GM12878 (cell line): ENCODE measurements at regions not wholly inside any gene's neighbourhood (a gene's known extent, or its start where the extent isn't known, plus 50 kb on each side); places are given as distances from the start of the nearest gene placed in this dataset.
A peak's percentile ranks its signal among the peaks of the same experiment; 100 is the strongest.

Source experiments
- ATAC-seq: fragments of 200-7000 bp; cut with Tn5 transposase; 3 replicates; pipeline ENCODE4 v1.9.1; 2020; ENCODE audit warnings: mild to moderate bottlenecking, moderate library complexity
- BruUV-seq: library from RNA; stranded (reverse); fragments of 400-500 nt; replicated peaks from 2 replicates; lab custom pipeline; 2021; lab: Mats Ljungman, UMichigan
- CTCF ChIA-PET: fragments of 300-600 bp; sonication (Branson Sonifier 250); formaldehyde crosslinking; extraction: SDS; loops from one replicate; lab custom pipeline; 2021; ENCODE audit warnings: inconsistent platforms; lab: Yijun Ruan, JAX
- POLR2A ChIA-PET: fragments of 350-600 bp; formaldehyde crosslinking; extraction: SDS; loops from one replicate; lab custom pipeline; 2021; ENCODE audit warnings: inconsistent platforms; lab: Charles Lee
- RAD21 ChIA-PET: fragments of 300-600 bp; sonication (Branson Sonifier 250); formaldehyde crosslinking; loops from one replicate; lab custom pipeline; 2023; ENCODE audit warnings: antibody characterized with exemption; ENCODE audit not compliant: unreplicated experiment; lab: Charles Lee
- SMC1A ChIA-PET: fragments of 300-600 bp; sonication (Branson Sonifier 250); formaldehyde crosslinking; loops from one replicate; lab custom pipeline; 2023; ENCODE audit not compliant: unreplicated experiment, uncharacterized antibody; lab: Charles Lee
- DNase-seq: peaks from one replicate; pipeline ENCODE4 v3.0.0-alpha.2; 2011; ENCODE audit warnings: low read depth, low spot score
- FAIRE-seq: peaks from 3 replicates; lab custom pipeline; 2011; peaks lifted over from hg19 to GRCh38; lab: Jason Lieb, UNC
- H2AFZ ChIP-seq: 2 replicates; pipeline ENCODE4 v1.6.0; 2011; ENCODE audit warnings: low read depth, low read length, control low read depth; ENCODE audit not compliant: control insufficient read depth
- H3K27ac ChIP-seq: 2 replicates; pipeline ENCODE4 v1.5.1; 2011; ENCODE audit warnings: control low read depth; ENCODE audit not compliant: control insufficient read depth, insufficient read depth
- H3K27me3 ChIP-seq, 2 experiments: replicated peaks in 1 of 2; 2 replicates each; pipeline versions ENCODE4 v1.6.0 to v1.6.1; 2011; ENCODE audit warnings: low read length in 1 of 2; ENCODE audit not compliant: control insufficient read depth in 2 of 2, insufficient read depth in 2 of 2
- H3K36me3 ChIP-seq, 2 experiments: 2 replicates each; pipeline ENCODE4 v1.5.1; 2011; ENCODE audit warnings: low read length in 1 of 2; ENCODE audit not compliant: control insufficient read depth in 2 of 2, insufficient read depth in 2 of 2
- H3K4me1 ChIP-seq: 2 replicates; pipeline ENCODE4 v1.6.1; 2011; ENCODE audit warnings: mild to moderate bottlenecking, low read length, moderate library complexity, mixed read lengths; ENCODE audit not compliant: control insufficient read depth, insufficient read depth
- H3K4me2 ChIP-seq: 2 replicates; pipeline ENCODE4 v1.6.0; 2011; ENCODE audit warnings: control low read depth; ENCODE audit not compliant: control insufficient read depth, insufficient read depth
- H3K4me3 ChIP-seq: fragments of 200-600 bp; sonication (generic); 2 replicates; pipeline ENCODE4 v1.5.1; 2016
- H3K79me2 ChIP-seq: 2 replicates; pipeline ENCODE4 v1.6.0; 2011; ENCODE audit warnings: low read length; ENCODE audit not compliant: control insufficient read depth, insufficient read depth
- H3K9ac ChIP-seq: 2 replicates; pipeline ENCODE4 v1.8.0; 2011; ENCODE audit warnings: low read length, control low read depth, mixed read lengths; ENCODE audit not compliant: control insufficient read depth, insufficient read depth
- H3K9me3 ChIP-seq: replicated peaks from 3 replicates; pipeline ENCODE4 v1.5.1; 2011; ENCODE audit warnings: mild to moderate bottlenecking, low read length; ENCODE audit not compliant: control insufficient read depth, insufficient read depth
- H4K20me1 ChIP-seq: 2 replicates; pipeline ENCODE4 v1.6.0; 2011; ENCODE audit not compliant: control insufficient read depth, insufficient read depth
- BRCA1 ChIP-seq: IDR thresholded peaks from 2 replicates; pipeline ENCODE4 v1.6.1; 2011; ENCODE audit warnings: low read depth, low read length, improper control_type of control experiment
- CBFB ChIP-seq: IDR thresholded peaks from 2 replicates; pipeline ENCODE4 v1.6.1; 2016; ENCODE audit warnings: antibody characterized with exemption, low read depth
- CBX3 ChIP-seq: fragments of 200-600 bp; sonication (generic); IDR thresholded peaks from 2 replicates; pipeline ENCODE4 v1.6.1; 2016; ENCODE audit warnings: low read depth, borderline replicate concordance
- CHD2 ChIP-seq: IDR thresholded peaks from 2 replicates; pipeline ENCODE4 v1.6.1; 2011; ENCODE audit warnings: low read depth, low read length, improper control_type of control experiment, borderline replicate concordance
- IKZF2 ChIP-seq, 2 experiments: fragments of 450-650 bp; IDR thresholded peaks; 2 replicates each; pipeline ENCODE4 v1.6.1; 2017; ENCODE audit warnings: mild to moderate bottlenecking in 2 of 2, moderate library complexity in 2 of 2
- KAT2A ChIP-seq: conservative IDR thresholded peaks from 2 replicates; pipeline ENCODE4 v1.6.1; 2011; ENCODE audit warnings: low read depth, low read length; ENCODE audit not compliant: control insufficient read depth
- KLF5 ChIP-seq: fragments of 450-650 bp; IDR thresholded peaks from 2 replicates; pipeline ENCODE4 v1.6.1; 2014; ENCODE audit warnings: mild to moderate bottlenecking; ENCODE audit not compliant: partially characterized antibody
- MXI1 ChIP-seq: fragments of 150-350 bp; IDR thresholded peaks from 2 replicates; pipeline ENCODE4 v1.6.1; 2011; ENCODE audit warnings: low read depth, mild to moderate bottlenecking, inconsistent platforms, low read length, improper control_type of control experiment
- NR2C1 ChIP-seq: fragments of 450-650 bp; IDR thresholded peaks from 2 replicates; pipeline ENCODE4 v1.6.1; 2017; ENCODE audit warnings: antibody characterized with exemption, mild to moderate bottlenecking, moderate library complexity
- RUNX3 ChIP-seq: IDR thresholded peaks from 2 replicates; pipeline ENCODE4 v1.6.1; 2012; ENCODE audit warnings: low read length, inconsistent platforms
- SMAD1 ChIP-seq: fragments of 450-650 bp; IDR thresholded peaks from 2 replicates; pipeline ENCODE4 v1.6.1; 2018; ENCODE audit warnings: mild to moderate bottlenecking, low read depth; ENCODE audit not compliant: partially characterized antibody
- SPI1 ChIP-seq: IDR thresholded peaks from 2 replicates; pipeline ENCODE4 v1.6.1; 2011; ENCODE audit warnings: low read depth, mild to moderate bottlenecking, low read length, moderate library complexity, borderline replicate concordance; ENCODE audit not compliant: insufficient read depth
- TCF12 ChIP-seq: IDR thresholded peaks from 2 replicates; pipeline ENCODE4 v1.6.1; 2011; ENCODE audit warnings: low read depth, mild to moderate bottlenecking, low read length
- TCF7 ChIP-seq: IDR thresholded peaks from 2 replicates; pipeline ENCODE4 v1.6.1; 2014; ENCODE audit warnings: antibody characterized with exemption, borderline replicate concordance
- ZNF217 ChIP-seq: fragments of 450-650 bp; IDR thresholded peaks from 2 replicates; pipeline ENCODE4 v1.6.1; 2017; ENCODE audit warnings: antibody characterized with exemption, mild to moderate bottlenecking
- WGBS: methylation state at CpG from one replicate; pipeline ENCODE4 v1.1.6; 2016; ENCODE audit warnings: low lambda C conversion rate; ENCODE audit not compliant: insufficient replicate concordance, insufficient coverage; ENCODE audit errors: missing lambda C conversion rate; 5-methylcytosine and 5-hydroxymethylcytosine counted together
- in situ Hi-C: fragments of 300-500 bp; cut with MboI; formaldehyde crosslinking; loops from 9 replicates; pipeline ENCODE4 v1.14.3; 2018; ENCODE audit warnings: mixed read lengths
- intact Hi-C: fragments of 100-400 bp; cut with micrococcal nuclease; formaldehyde crosslinking; loops from one replicate; pipeline ENCODE4 v1.14.2; 2022; ENCODE audit not compliant: unreplicated experiment
- TF ChIP-seq, protein P1 (sequence below): fragments of 150-350 bp; IDR thresholded peaks from 2 replicates; pipeline ENCODE4 v1.6.1; 2014; ENCODE audit warnings: mild to moderate bottlenecking, low read depth, low read length
- TF ChIP-seq, protein P2 (sequence below): IDR thresholded peaks from 2 replicates; pipeline ENCODE4 v1.6.1; 2012; ENCODE audit warnings: improper control_type of control experiment, low read depth, low read length; ENCODE audit not compliant: insufficient replicate concordance

DNA sequence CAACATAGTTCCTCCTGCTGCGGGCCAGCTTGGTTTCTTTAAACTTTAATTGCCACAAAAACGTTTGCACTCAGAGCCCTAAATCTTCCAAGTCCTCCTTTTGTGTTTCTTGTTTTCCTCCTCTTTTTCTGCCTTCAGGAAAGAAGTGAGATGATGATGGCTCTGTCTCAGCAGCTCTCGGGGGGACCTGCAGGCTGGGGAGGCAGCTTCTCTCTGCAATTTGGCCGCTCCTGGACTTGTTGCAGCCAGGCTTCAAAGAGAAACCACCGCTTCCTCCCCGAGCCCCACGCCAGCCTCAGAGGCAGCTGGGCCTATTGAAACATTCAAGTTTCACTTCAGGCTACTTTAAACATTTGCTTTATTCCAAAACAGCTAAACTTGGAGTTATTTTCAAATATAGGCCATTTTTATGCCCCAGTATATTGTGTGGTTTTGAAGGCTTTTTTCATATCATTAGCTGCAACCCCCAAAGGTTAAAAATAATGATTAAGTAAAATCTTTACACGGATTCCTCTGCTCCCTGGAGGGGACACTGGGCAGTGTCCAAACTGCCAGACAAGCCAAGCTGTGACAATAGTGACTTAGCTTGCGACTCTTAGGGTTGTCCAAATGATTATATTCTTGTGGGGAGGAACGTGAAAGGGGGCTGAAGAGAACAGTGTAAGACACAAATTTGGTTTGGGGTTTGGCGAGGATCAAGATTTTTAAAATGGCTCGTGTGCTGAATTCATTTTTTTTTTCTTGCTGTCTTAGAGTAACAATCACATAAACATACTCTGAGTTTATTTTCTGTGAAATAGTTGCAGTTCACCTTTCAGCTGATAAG is 330.8 kb downstream of the DLEU7 start:
- H4K20me1 ChIP-seq, result no peaks in the 10 kb centered on the region
- SMC1A ChIA-PET, result interaction anchor here (0.6 to 1.8 kb wide), 12 partner anchors 18 to 427 kb away, joined by 3 to 9 read pairs (median 3); no protein-coding TSS in a partner anchor
- no TSS peak for BruUV-seq
- H3K4me1 ChIP-seq, result peaks cover 22% of the 10 kb centered on the region
- ATAC-seq (peak; percentile 97), DNase-seq (no peak), FAIRE-seq (peak; percentile 86)
- peak overlapping the region; percentile 64 for H3K9ac ChIP-seq
- in situ Hi-C loops, result no loop called here
- intact Hi-C loops, result loop anchor here (10.0 kb wide), 1 partner anchor 552 kb away; no protein-coding TSS in a partner anchor
- RAD21 ChIA-PET, result interaction anchor here (0.5 to 1.6 kb wide), 8 partner anchors 19 to 515 kb away, joined by 3 to 7 read pairs (median 4); partner anchors contain the start of gene TRIM13
- peaks cover 0 to 2% of the 10 kb centered on the region in 2 experiments; a peak in 1 of 4 replicates for H3K27me3 ChIP-seq
- peak overlapping the region; percentile 94 for H3K4me2 ChIP-seq
- peak overlapping the region; percentile 72 for H3K27ac ChIP-seq
- CTCF ChIA-PET, result interaction anchor here (1.1 to 2.0 kb wide), 9 partner anchors 9 to 576 kb away, joined by 3 to 7 read pairs (median 6); partner anchors contain the start of gene SPRYD7
- H3K79me2 ChIP-seq, result no peaks in the 10 kb centered on the region
- peak overlapping the region; percentile 81 for H2AFZ ChIP-seq
- 25% methylated on average over 12 of the region's 12 CpGs for WGBS
- H3K36me3 ChIP-seq, result no peaks in the 10 kb centered on the region
- no peaks in the 10 kb centered on the region; the same call in 1 of the 3 replicates for H3K9me3 ChIP-seq
- peak overlapping the region; percentile 53; the same call in 1 of the 2 replicates for H3K4me3 ChIP-seq
- POLR2A ChIA-PET, result interaction anchor here (0.5 to 1.0 kb wide), 2 partner anchors 399 to 1070 kb away, joined by 3 to 4 read pairs; no protein-coding TSS in a partner anchor
- TF ChIP-seq NR2C1 (no peak), CHD2 (no peak), TCF7 (peak; percentile 33; the same call in 1 of the 2 replicates), CBFB (0 out of 2 replicates have a peak, but pooled peaks have one; percentile 12), KLF5 (no peak), RUNX3 (peak; percentile 64), CBX3 (no peak), BRCA1 (no peak), TCF12 (peak; percentile 76; the same call in 1 of the 2 replicates), IKZF2 (IDR thresholded peaks at IDR 0.05) (no peak), SPI1 (peak; percentile 72), ZNF217 (no peak), KAT2A (no peak), SMAD1 (no peak), MXI1 (no peak)
- TF ChIP-seq, protein P1, sequence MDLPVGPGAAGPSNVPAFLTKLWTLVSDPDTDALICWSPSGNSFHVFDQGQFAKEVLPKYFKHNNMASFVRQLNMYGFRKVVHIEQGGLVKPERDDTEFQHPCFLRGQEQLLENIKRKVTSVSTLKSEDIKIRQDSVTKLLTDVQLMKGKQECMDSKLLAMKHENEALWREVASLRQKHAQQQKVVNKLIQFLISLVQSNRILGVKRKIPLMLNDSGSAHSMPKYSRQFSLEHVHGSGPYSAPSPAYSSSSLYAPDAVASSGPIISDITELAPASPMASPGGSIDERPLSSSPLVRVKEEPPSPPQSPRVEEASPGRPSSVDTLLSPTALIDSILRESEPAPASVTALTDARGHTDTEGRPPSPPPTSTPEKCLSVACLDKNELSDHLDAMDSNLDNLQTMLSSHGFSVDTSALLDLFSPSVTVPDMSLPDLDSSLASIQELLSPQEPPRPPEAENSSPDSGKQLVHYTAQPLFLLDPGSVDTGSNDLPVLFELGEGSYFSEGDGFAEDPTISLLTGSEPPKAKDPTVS, result no peak
- TF ChIP-seq, protein P2, sequence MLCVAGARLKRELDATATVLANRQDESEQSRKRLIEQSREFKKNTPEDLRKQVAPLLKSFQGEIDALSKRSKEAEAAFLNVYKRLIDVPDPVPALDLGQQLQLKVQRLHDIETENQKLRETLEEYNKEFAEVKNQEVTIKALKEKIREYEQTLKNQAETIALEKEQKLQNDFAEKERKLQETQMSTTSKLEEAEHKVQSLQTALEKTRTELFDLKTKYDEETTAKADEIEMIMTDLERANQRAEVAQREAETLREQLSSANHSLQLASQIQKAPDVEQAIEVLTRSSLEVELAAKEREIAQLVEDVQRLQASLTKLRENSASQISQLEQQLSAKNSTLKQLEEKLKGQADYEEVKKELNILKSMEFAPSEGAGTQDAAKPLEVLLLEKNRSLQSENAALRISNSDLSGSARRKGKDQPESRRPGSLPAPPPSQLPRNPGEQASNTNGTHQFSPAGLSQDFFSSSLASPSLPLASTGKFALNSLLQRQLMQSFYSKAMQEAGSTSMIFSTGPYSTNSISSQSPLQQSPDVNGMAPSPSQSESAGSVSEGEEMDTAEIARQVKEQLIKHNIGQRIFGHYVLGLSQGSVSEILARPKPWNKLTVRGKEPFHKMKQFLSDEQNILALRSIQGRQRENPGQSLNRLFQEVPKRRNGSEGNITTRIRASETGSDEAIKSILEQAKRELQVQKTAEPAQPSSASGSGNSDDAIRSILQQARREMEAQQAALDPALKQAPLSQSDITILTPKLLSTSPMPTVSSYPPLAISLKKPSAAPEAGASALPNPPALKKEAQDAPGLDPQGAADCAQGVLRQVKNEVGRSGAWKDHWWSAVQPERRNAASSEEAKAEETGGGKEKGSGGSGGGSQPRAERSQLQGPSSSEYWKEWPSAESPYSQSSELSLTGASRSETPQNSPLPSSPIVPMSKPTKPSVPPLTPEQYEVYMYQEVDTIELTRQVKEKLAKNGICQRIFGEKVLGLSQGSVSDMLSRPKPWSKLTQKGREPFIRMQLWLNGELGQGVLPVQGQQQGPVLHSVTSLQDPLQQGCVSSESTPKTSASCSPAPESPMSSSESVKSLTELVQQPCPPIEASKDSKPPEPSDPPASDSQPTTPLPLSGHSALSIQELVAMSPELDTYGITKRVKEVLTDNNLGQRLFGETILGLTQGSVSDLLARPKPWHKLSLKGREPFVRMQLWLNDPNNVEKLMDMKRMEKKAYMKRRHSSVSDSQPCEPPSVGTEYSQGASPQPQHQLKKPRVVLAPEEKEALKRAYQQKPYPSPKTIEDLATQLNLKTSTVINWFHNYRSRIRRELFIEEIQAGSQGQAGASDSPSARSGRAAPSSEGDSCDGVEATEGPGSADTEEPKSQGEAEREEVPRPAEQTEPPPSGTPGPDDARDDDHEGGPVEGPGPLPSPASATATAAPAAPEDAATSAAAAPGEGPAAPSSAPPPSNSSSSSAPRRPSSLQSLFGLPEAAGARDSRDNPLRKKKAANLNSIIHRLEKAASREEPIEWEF, result peak; percentile 53
